ENCODE measurements at regions not wholly inside any gene's neighbourhood (a gene's known extent, or its start where the extent isn't known, plus 50 kb on each side); places are given as distances from the start of the nearest gene placed in this dataset.
A peak's percentile ranks its signal among the peaks of the same experiment; 100 is the strongest.
"Not testable (repeated sequence)": the region's sequence is repeated elsewhere in the genome, so short reads cannot be mapped to it uniquely, and the experiment has no call there.

DNA sequence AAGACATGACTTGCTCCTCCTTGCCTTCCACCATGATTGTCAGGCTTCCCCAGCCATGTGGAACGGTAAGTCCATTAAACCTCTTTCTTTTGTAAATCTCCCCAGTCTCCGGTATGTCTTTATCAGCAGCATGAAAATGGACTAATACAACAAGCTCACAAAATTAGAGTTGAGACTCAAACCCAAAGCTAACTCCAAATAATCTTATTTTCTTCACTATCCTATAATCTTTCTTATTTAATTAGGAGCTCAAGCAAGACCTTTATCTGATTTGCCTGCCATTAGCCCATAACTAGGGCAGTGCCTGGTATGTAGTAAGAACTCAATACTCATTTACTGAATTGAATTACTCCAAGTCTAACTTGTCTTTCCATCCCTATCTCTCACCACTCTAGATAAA lies 289.2 kb downstream of the SUCLG1 start (continued):
- TF ChIP-seq RAD21 (conservative IDR thresholded peaks at IDR 0.05 in 1 of 2, IDR thresholded peaks at IDR 0.05 in 1 of 2) (no peak), ZC3H11A (IDR thresholded peaks at IDR 0.05) (no peak)

DNA sequence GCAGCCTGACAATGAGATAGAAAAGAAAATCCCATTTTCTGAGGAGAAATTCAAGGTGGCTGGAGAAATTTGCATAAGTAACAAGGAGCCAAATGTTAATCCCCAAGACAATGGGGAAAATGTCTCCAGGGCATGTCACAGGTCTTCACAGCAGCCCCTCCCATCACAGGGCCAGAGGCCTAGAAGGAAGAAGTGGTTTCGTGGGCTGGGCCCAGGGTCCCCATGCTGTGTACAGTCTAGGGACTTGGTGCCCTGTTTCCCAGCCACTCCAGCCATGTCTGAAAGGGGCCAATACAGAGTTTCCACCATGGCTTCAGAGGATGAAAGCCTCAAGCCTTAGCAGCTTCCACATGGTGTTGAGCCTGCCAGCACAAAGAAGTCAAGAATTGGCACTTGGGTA lies 290.5 kb downstream of the SUCLG1 start:
- DNase-seq (ENCODE audit: low read depth in 1 of 2, low spot score in 1 of 2); H3K4me1 ChIP-seq; H3K4me3 ChIP-seq; POLR2A ChIA-PET; H3K27ac ChIP-seq; ATAC-seq; FAIRE-seq; H3K4me2 ChIP-seq; H3K9me3 ChIP-seq; CTCF ChIA-PET: not testable (repeated sequence)
- WGBS (ENCODE audit: missing lambda C conversion rate), result 0% methylated on average over 1 of the region's 1 CpG

DNA sequence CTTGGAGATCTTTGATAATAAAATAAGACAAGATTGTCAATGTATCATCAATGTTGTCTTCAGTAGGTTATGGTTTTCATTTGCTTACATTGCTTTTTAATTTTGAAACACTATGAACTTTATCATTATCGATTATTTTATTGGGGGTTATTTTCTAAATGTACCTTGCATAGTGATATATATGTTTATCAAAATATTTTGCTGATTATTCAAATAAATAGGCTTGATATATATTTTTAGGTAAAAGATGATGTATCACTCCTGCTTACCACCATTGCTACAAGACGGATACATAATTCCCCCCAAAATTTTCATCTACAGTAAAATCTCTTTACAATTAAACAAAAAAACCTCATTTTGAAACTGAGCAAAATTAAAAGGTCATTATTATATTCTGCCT lies 293.8 kb downstream of the SUCLG1 start:
- ATAC-seq (no peak), DNase-seq (ENCODE audit: low read depth in 1 of 2, low spot score in 1 of 2) (no peak), FAIRE-seq (no peak)
- Histone ChIP-seq H3K9me3 (no peaks in the 10 kb centered on the region), H3K27ac (no peak overlapping the region), H3K4me2 (no peak overlapping the region), H3K4me1 (no peaks in the 10 kb centered on the region), H3K4me3 (no peak overlapping the region)
- WGBS (ENCODE audit: missing lambda C conversion rate), result 14% methylated on average over 2 of the region's 2 CpGs
- TF ChIP-seq BHLHE40 (IDR thresholded peaks at IDR 0.05; ENCODE audit: low read depth, low read length) (no peak), MAFK (IDR thresholded peaks at IDR 0.05; ENCODE audit: partially characterized antibody) (peak; percentile 52), NPAS2 (CRISPR knock-in tag; IDR thresholded peaks at IDR 0.05; ENCODE audit: borderline replicate concordance) (no peak), CHD4 (IDR thresholded peaks at IDR 0.05; ENCODE audit: borderline replicate concordance) (no peak)
- TF ChIP-seq, protein P1, sequence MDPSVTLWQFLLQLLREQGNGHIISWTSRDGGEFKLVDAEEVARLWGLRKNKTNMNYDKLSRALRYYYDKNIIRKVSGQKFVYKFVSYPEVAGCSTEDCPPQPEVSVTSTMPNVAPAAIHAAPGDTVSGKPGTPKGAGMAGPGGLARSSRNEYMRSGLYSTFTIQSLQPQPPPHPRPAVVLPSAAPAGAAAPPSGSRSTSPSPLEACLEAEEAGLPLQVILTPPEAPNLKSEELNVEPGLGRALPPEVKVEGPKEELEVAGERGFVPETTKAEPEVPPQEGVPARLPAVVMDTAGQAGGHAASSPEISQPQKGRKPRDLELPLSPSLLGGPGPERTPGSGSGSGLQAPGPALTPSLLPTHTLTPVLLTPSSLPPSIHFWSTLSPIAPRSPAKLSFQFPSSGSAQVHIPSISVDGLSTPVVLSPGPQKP (IDR thresholded peaks at IDR 0.05; ENCODE audit: low read depth, low read length), result no peak
- POLR2A ChIA-PET, result no interaction called here
- CTCF ChIA-PET, result no interaction called here

DNA sequence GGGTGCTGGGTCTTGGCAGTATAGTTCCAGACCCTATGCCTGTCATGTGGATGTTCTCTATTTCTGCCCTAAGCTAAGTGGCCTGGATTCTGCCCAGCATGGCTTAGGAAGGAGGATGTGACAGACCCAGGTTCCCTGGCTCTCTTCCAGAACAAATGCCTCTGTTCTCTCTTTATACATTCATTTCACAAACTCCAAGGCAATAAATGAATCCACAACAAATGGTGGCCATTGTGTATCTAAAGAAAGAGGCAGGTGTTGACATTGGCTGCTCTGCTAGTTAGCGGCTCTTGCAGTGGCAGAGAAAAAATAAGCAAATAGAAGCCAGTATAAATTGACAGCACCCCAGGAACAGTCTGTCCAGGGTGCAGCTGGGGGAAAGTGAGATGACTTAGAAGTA lies 298.6 kb downstream of the SUCLG1 start:
- CTCF ChIA-PET, result no interaction called here
- FAIRE-seq, result no peak
- no peak overlapping the region for H3K4me2 ChIP-seq
- no peak for TF ChIP-seq ZNF302 (CRISPR knock-in tag; IDR thresholded peaks at IDR 0.05)
- no peak for TF ChIP-seq RARB (CRISPR knock-in tag; IDR thresholded peaks at IDR 0.05)
- no peak for TF ChIP-seq PHF8 (IDR thresholded peaks at IDR 0.05; ENCODE audit: borderline replicate concordance, low read depth)
- TF ChIP-seq HOXA7 (CRISPR knock-in tag; IDR thresholded peaks at IDR 0.05), result no peak
- no peak for TF ChIP-seq FOXS1 (CRISPR knock-in tag; IDR thresholded peaks at IDR 0.05)
- TF ChIP-seq POLR2AphosphoS2 (conservative IDR thresholded peaks at IDR 0.05; ENCODE audit: low read length), result no peak
- TF ChIP-seq CEBPB (IDR thresholded peaks at IDR 0.05), result no peak
- TF ChIP-seq RAD21 (conservative IDR thresholded peaks at IDR 0.05 in 1 of 2, IDR thresholded peaks at IDR 0.05 in 1 of 2), result no peak
- TF ChIP-seq SREBF2 (IDR thresholded peaks at IDR 0.05), result no peak
- TF ChIP-seq, protein P2, sequence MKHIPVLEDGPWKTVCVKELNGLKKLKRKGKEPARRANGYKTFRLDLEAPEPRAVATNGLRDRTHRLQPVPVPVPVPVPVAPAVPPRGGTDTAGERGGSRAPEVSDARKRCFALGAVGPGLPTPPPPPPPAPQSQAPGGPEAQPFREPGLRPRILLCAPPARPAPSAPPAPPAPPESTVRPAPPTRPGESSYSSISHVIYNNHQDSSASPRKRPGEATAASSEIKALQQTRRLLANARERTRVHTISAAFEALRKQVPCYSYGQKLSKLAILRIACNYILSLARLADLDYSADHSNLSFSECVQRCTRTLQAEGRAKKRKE (CRISPR knock-in tag; IDR thresholded peaks at IDR 0.05; ENCODE audit: low read depth), result no peak
- no peak for TF ChIP-seq MAFK (IDR thresholded peaks at IDR 0.05; ENCODE audit: partially characterized antibody)
- TF ChIP-seq FOSL2 (IDR thresholded peaks at IDR 0.05), result no peak
- TF ChIP-seq FOSL2 (CRISPR knock-in tag; IDR thresholded peaks at IDR 0.05), result no peak
- TF ChIP-seq, protein P3, sequence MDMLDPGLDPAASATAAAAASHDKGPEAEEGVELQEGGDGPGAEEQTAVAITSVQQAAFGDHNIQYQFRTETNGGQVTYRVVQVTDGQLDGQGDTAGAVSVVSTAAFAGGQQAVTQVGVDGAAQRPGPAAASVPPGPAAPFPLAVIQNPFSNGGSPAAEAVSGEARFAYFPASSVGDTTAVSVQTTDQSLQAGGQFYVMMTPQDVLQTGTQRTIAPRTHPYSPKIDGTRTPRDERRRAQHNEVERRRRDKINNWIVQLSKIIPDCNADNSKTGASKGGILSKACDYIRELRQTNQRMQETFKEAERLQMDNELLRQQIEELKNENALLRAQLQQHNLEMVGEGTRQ (IDR thresholded peaks at IDR 0.05), result no peak
- no peak for DNase-seq (ENCODE audit: low read depth in 1 of 2, low spot score in 1 of 2)
- H3K4me3 ChIP-seq, result no peak overlapping the region
- no peaks in the 10 kb centered on the region for H3K9me3 ChIP-seq
- no peaks in the 10 kb centered on the region for H3K4me1 ChIP-seq
- 4% methylated on average over 1 of the region's 1 CpG for WGBS (ENCODE audit: missing lambda C conversion rate)
- POLR2A ChIA-PET, result no interaction called here
- no peak for ATAC-seq
- no peak overlapping the region for H3K27ac ChIP-seq
